ENCODE measurements at regions not wholly inside any gene's neighbourhood (a gene's known extent, or its start where the extent isn't known, plus 50 kb on each side); places are given as distances from the start of the nearest gene placed in this dataset.
A peak's percentile ranks its signal among the peaks of the same experiment; 100 is the strongest.

- FAIRE-seq (no peak), DNase-seq (ENCODE audit: insufficient read length, low spot score) (no peak)
Observed at GRCh38 chr2:151197184-151198108, 64.2 kb downstream of the RBM43 start.

GRCh38 chr2:151193576-151193975, 68.1 kb downstream of the RBM43 start:
- FAIRE-seq (no peak), DNase-seq (ENCODE audit: insufficient read length, low spot score) (no peak)

- DNase-seq (ENCODE audit: insufficient read length, low spot score) (no peak), FAIRE-seq (no peak)
Observed at GRCh38 chr2:151192681-151193080, 69.0 kb downstream of the RBM43 start.

GRCh38 chr2:151191001-151191400, 70.7 kb downstream of the RBM43 start:
- DNase-seq (ENCODE audit: insufficient read length, low spot score) (no peak), FAIRE-seq (no peak)

- no peak for FAIRE-seq
- no peak for DNase-seq (ENCODE audit: insufficient read length, low spot score)
Observed at GRCh38 chr2:151189125-151189524, 72.5 kb downstream of the RBM43 start.

GRCh38 chr2:151186011-151186410, 75.7 kb downstream of the RBM43 start:
- FAIRE-seq: no peak
- DNase-seq (ENCODE audit: insufficient read length, low spot score): no peak

GRCh38 chr2:151182899-151183809, 78.5 kb downstream of the RBM43 start:
- FAIRE-seq: no peak
- no peak for DNase-seq (ENCODE audit: insufficient read length, low spot score)

- DNase-seq (ENCODE audit: insufficient read length, low spot score) (no peak), FAIRE-seq (no peak)
Observed at GRCh38 chr2:151182396-151182795, 79.3 kb downstream of the RBM43 start.

- no peak for FAIRE-seq
- no peak for DNase-seq (ENCODE audit: insufficient read length, low spot score)
Observed at GRCh38 chr2:151181524-151181923, 80.1 kb downstream of the RBM43 start.

GRCh38 chr2:151180123-151180522, 81.5 kb downstream of the RBM43 start:
- FAIRE-seq (no peak), DNase-seq (ENCODE audit: insufficient read length, low spot score) (no peak)

- DNase-seq (ENCODE audit: insufficient read length, low spot score) (no peak), FAIRE-seq (no peak)
Observed at GRCh38 chr2:151178207-151178606, 83.5 kb downstream of the RBM43 start.

- DNase-seq (ENCODE audit: insufficient read length, low spot score) (no peak), FAIRE-seq (no peak)
Observed at GRCh38 chr2:151177756-151178155, 83.9 kb downstream of the RBM43 start.

- DNase-seq (ENCODE audit: insufficient read length, low spot score): no peak
- FAIRE-seq: no peak
Observed at GRCh38 chr2:151176661-151177060, 85.0 kb downstream of the RBM43 start.

GRCh38 chr2:151175864-151176263, 85.8 kb downstream of the RBM43 start:
- FAIRE-seq: no peak
- no peak for DNase-seq (ENCODE audit: insufficient read length, low spot score)

- no peak for FAIRE-seq
- DNase-seq (ENCODE audit: insufficient read length, low spot score): no peak
Observed at GRCh38 chr2:151174127-151174526, 87.5 kb downstream of the RBM43 start.

- no peak for DNase-seq (ENCODE audit: insufficient read length, low spot score)
- FAIRE-seq: no peak
Observed at GRCh38 chr2:151171186-151171585, 90.5 kb downstream of the RBM43 start.

GRCh38 chr2:151166410-151166809, 95.3 kb downstream of the RBM43 start:
- DNase-seq (ENCODE audit: insufficient read length, low spot score) (no peak), FAIRE-seq (no peak)

- DNase-seq (ENCODE audit: insufficient read length, low spot score) (no peak), FAIRE-seq (no peak)
Observed at GRCh38 chr2:151165105-151165684, 96.5 kb downstream of the RBM43 start.

- FAIRE-seq: no peak
- DNase-seq (ENCODE audit: insufficient read length, low spot score): peak; percentile 18
Observed at GRCh38 chr2:151161821-151162551, 99.7 kb downstream of the RBM43 start.

- no peak for DNase-seq (ENCODE audit: insufficient read length, low spot score)
- FAIRE-seq: no peak
Observed at GRCh38 chr2:151159109-151159662, 102.5 kb downstream of the RBM43 start.
